ENCODE measurements at regions not wholly inside any gene's neighbourhood (a gene's known extent, or its start where the extent isn't known, plus 50 kb on each side); places are given as distances from the start of the nearest gene placed in this dataset.

DNA sequence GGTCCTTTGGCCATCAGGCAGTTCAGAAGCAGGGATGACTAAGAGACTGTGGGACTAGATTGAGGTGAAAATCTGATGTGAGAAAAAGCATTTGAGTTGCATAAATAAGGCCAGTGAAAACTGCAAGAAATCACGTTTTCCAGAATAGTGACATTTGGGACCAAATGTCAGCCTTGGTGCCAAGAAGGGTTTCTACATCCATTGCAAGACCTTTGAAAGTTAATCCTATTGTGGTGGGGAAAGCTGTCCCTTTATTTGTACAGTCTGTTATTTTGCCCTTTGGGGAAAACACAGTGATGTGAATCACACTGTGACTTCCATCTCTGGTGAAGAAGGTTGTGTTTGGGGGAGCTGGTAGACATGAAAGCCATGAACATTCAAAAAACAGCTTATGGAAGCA, 153.5 kb upstream of the SIX2 start:
- TF ChIP-seq POLR2AphosphoS5 (IDR thresholded peaks at IDR 0.05) (no peak), CTCF (IDR thresholded peaks at IDR 0.05) (no peak), POLR2A (IDR thresholded peaks at IDR 0.05) (no peak)

Measured in breast epithelium (tissue), 3 donors.